ENCODE measurements at regions not wholly inside any gene's neighbourhood (a gene's known extent, or its start where the extent isn't known, plus 50 kb on each side); places are given as distances from the start of the nearest gene placed in this dataset.

- TF ChIP-seq EZH2 (IDR thresholded peaks at IDR 0.05; ENCODE audit: borderline replicate concordance, low read depth, low read length, severe bottlenecking): no peak
- TF ChIP-seq JUN (IDR thresholded peaks at IDR 0.05; ENCODE audit: borderline replicate concordance, insufficient read depth, insufficient read length, low read depth): no peak
- TF ChIP-seq CTCF (IDR thresholded peaks at IDR 0.05; ENCODE audit: extremely low read depth in 1 of 2, insufficient read depth in 1 of 2, low read depth in 1 of 2, low read length in 2 of 2): no peak
- no peak for TF ChIP-seq POLR2AphosphoS5 (IDR thresholded peaks at IDR 0.05; ENCODE audit: insufficient read depth, low read depth, low read length)
- TF ChIP-seq POLR2A (IDR thresholded peaks at IDR 0.05; ENCODE audit: low read depth, low read length): no peak
- TF ChIP-seq GATA2 (IDR thresholded peaks at IDR 0.05; ENCODE audit: insufficient read depth, insufficient read length, low read depth, low read length): no peak
- TF ChIP-seq MAX (IDR thresholded peaks at IDR 0.05; ENCODE audit: insufficient read depth, insufficient read length): no peak
- no peak for TF ChIP-seq FOS (IDR thresholded peaks at IDR 0.05; ENCODE audit: borderline replicate concordance, insufficient read depth, low read length)
- no peak for TF ChIP-seq MYC (IDR thresholded peaks at IDR 0.05; ENCODE audit: low read depth, low read length)
Observed at GRCh38 chr1:34403156-34403555, 226.4 kb downstream of the C1orf94 start.

Data from endothelial cell of umbilical vein (primary cell).